Gastrocnemius medialis (tissue), 4 donors: ENCODE measurements at regions not wholly inside any gene's neighbourhood (a gene's known extent, or its start where the extent isn't known, plus 50 kb on each side); places are given as distances from the start of the nearest gene placed in this dataset.

Experiments
- POLR2A ChIP-seq, 2 donors: fragments of 450-650 bp; IDR thresholded peaks; one replicate each; pipeline ENCODE4 v1.6.1; 2017; ENCODE audit warnings: antibody characterized with exemption in 2 of 2, mild to moderate bottlenecking in 2 of 2, moderate library complexity in 2 of 2
- TF ChIP-seq, protein P1 (sequence below), 5 experiments: fragments of 450-650 bp in 3 of 5; fragments of 200-600 bp in 2 of 5; sonication (generic) in 2 of 5; IDR thresholded peaks in 4 of 5; conservative IDR thresholded peaks in 1 of 5; 1 replicate in 4 of 5; 2 replicates in 1 of 5; pipeline ENCODE4 v1.5.1; 2016 to 2019; ENCODE audit warnings: antibody characterized with exemption in 5 of 5, mild to moderate bottlenecking in 3 of 5, moderate library complexity in 3 of 5

DNA sequence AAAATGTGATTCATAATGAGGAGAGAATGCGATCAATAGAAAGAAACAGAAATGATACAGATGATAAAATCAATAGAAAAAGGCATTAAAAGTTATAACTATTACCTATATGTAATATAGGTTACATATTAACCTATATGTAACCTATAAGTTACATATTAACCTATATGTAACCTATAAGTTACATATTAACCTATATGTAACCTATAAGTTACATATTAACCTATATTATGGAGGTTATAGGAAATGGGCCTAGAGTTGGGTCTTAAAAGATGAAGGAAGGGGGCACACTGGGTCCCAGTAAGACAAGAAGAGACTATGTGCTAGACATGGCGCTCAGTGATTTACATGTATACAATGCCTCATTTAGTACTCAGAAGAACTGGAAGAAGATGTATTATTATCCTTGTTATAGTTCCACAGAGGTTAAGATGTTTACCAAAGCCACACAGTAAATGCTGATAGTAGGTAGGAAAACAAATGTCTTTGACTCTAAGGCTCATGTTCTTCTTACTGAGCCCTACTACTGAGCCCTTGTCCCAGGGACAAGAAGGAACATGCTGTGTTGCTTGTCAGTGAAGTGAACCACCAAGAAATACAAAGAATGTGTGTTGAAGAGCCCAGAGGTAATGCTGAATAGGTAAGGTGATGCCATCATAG is 444.6 kb upstream of the PLXNA2 start:
- TF ChIP-seq, protein P1, sequence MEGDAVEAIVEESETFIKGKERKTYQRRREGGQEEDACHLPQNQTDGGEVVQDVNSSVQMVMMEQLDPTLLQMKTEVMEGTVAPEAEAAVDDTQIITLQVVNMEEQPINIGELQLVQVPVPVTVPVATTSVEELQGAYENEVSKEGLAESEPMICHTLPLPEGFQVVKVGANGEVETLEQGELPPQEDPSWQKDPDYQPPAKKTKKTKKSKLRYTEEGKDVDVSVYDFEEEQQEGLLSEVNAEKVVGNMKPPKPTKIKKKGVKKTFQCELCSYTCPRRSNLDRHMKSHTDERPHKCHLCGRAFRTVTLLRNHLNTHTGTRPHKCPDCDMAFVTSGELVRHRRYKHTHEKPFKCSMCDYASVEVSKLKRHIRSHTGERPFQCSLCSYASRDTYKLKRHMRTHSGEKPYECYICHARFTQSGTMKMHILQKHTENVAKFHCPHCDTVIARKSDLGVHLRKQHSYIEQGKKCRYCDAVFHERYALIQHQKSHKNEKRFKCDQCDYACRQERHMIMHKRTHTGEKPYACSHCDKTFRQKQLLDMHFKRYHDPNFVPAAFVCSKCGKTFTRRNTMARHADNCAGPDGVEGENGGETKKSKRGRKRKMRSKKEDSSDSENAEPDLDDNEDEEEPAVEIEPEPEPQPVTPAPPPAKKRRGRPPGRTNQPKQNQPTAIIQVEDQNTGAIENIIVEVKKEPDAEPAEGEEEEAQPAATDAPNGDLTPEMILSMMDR (IDR thresholded peaks at IDR 0.05 in 4 of 5, conservative IDR thresholded peaks at IDR 0.05 in 1 of 5): no peak
- TF ChIP-seq POLR2A (IDR thresholded peaks at IDR 0.05): no peak
